Fibroblast of lung (primary cell): ENCODE measurements at regions not wholly inside any gene's neighbourhood (a gene's known extent, or its start where the extent isn't known, plus 50 kb on each side); places are given as distances from the start of the nearest gene placed in this dataset.

Experiments
- CTCF ChIP-seq, 2 donors: IDR thresholded peaks in 1 of 2; conservative IDR thresholded peaks in 1 of 2; 1 replicate in 1 of 2; 2 replicates in 1 of 2; pipeline ENCODE4 v1.5.1; 2011 to 2012; ENCODE audit warnings: low read length in 2 of 2, control low read depth in 1 of 2, inconsistent platforms in 1 of 2, low read depth in 1 of 2, mild to moderate bottlenecking in 1 of 2
- EZH2 ChIP-seq: IDR thresholded peaks from 2 replicates; pipeline ENCODE4 v1.5.1; 2012; ENCODE audit warnings: low read length, control low read depth, mild to moderate bottlenecking; ENCODE audit errors: missing control alignments

GRCh38 chr12:126776026-126776655 is 1490.8 kb upstream of the TMEM132C start:
- TF ChIP-seq CTCF (conservative IDR thresholded peaks at IDR 0.05 in 1 of 2, IDR thresholded peaks at IDR 0.05 in 1 of 2; ENCODE audit: low read depth in 1 of 2, low read length in 2 of 2) (no peak), EZH2 (no peak)
